ENCODE measurements at regions not wholly inside any gene's neighbourhood (a gene's known extent, or its start where the extent isn't known, plus 50 kb on each side); places are given as distances from the start of the nearest gene placed in this dataset.

DNA sequence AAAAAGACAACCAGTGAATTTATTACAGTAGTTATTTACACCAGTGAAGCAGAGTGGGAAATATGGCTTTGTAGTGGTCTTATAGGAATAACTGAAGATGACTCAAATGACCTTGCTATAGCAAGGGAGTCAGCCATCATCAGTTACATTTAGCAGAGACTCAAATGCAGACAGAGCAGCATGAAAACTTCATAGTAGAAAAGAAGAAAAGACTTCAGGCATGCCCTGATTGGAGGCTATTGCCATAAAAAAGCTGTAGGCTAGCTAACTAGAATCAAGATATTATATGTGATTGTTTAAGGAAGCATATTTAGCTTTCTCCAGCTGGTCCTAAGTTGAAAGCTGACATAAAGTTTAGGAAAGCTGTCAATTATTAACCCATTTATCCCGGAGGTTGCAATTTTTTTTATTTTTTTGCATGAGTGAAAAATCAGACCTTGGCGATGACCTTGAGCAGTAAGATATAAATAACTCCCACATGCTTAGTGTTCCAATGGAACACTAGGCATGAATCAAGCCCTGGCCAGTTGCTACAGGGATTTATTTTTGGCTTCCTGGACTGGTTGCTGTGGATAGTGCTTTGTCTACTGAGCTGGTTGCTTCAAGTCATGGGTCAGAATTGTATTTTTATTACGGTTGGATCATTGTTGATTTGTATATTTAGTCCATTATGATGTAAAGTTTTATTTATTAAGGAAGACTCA is 675.6 kb upstream of the VRK2 start:
- ChIA-PET POLR2A (no interaction called here), CTCF (no interaction called here)
- Mint-ChIP-seq H3K4me3 (ENCODE audit: unreplicated experiment) (no peak overlapping the region), H3K27me3 (ENCODE audit: insufficient read depth, unreplicated experiment) (no peaks in the 10 kb centered on the region), H3K9me3 (ENCODE audit: unreplicated experiment) (peaks cover 21% of the 10 kb centered on the region), H3K4me1 (ENCODE audit: low read depth, unreplicated experiment) (peaks cover 28% of the 10 kb centered on the region), H3K36me3 (ENCODE audit: insufficient read depth, unreplicated experiment) (no peaks in the 10 kb centered on the region), H3K27ac (ENCODE audit: unreplicated experiment) (no peak overlapping the region)
- intact Hi-C loops (cut with micrococcal nuclease; ENCODE audit: unreplicated experiment): loop anchor here (10.0 kb wide), 1 partner anchor 1186 kb away; the partner anchor contains the start of gene CCDC85A
- Histone ChIP-seq H3K9me3 (no peaks in the 10 kb centered on the region), H3K36me3 (ENCODE audit: control insufficient read depth, insufficient read depth, low read length) (no peaks in the 10 kb centered on the region), H3K27me3 (replicated peaks; ENCODE audit: control insufficient read depth, insufficient read depth, low read length) (no peaks in the 10 kb centered on the region), H3K4me1 (peaks cover 51% of the 10 kb centered on the region), H3K4me3 (ENCODE audit: low read depth, low read length) (no peak overlapping the region)
- no TSS peak for BruUV-seq (replicated peaks)
- TF ChIP-seq, protein P1, sequence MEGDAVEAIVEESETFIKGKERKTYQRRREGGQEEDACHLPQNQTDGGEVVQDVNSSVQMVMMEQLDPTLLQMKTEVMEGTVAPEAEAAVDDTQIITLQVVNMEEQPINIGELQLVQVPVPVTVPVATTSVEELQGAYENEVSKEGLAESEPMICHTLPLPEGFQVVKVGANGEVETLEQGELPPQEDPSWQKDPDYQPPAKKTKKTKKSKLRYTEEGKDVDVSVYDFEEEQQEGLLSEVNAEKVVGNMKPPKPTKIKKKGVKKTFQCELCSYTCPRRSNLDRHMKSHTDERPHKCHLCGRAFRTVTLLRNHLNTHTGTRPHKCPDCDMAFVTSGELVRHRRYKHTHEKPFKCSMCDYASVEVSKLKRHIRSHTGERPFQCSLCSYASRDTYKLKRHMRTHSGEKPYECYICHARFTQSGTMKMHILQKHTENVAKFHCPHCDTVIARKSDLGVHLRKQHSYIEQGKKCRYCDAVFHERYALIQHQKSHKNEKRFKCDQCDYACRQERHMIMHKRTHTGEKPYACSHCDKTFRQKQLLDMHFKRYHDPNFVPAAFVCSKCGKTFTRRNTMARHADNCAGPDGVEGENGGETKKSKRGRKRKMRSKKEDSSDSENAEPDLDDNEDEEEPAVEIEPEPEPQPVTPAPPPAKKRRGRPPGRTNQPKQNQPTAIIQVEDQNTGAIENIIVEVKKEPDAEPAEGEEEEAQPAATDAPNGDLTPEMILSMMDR (IDR thresholded peaks at IDR 0.05; ENCODE audit: insufficient read depth in 1 of 2, low read depth in 1 of 2, low read length in 1 of 2, severe bottlenecking in 1 of 2, unreplicated experiment in 1 of 2): no peak
- DNase-seq: no peak

DNA sequence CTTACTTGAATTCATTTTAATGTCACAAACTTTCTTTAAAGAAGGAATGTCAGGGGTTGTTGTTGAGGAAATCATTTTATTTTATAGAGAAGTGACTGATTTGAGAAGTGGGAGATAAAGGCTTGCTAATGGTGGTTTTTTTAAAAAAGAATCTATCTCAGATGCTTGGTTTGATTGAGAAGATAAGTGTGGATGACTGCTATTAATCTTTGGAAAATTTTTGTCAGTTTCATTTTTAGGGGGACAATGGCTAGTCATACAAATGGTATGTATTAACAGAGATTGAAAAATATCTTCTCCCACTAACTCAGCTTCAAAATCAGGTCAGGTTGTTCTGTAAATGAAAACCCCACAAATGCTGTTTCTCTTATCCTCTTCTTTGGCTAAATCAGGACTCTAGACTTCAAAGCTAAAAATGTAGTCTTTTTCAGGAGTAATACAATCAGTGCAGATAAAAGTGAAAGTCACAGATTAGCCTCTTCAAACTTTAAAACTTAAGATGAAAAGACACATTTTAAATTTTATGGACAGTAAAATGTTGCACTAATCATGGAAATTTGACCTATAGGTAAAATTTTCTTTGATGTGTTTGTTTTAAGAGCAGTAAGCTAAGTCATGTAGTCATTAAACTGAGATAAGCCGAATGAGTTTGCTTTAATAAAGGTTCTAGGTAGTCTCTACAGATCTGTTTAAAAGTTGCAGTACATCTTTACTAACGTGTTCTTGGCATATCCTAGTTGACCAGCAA is 674.2 kb upstream of the VRK2 start:
- H3K27ac Mint-ChIP-seq (ENCODE audit: unreplicated experiment): no peak overlapping the region
- CTCF ChIA-PET: no interaction called here

DNA sequence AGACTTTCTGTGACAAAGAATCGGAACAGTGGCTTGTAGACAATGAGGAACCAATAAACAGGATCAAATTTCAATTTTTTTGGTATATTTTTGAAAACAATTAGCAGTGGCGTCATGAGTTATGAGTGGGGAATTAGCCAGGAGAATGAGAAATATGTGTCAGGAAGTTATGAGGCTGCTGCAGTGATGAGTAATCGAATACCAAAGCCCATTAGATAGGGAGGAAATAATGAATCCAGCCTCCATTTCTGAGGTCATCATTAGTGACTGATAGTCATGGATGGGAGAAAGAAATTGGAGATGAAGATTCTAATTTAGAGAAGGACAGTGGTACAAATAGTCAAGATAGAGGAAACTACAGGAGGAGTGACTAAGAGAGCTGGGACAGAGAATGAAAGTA is 673.1 kb upstream of the VRK2 start:
- Mint-ChIP-seq H3K27ac (ENCODE audit: unreplicated experiment) (no peak overlapping the region), H3K4me1 (ENCODE audit: low read depth, unreplicated experiment) (peaks cover 28% of the 10 kb centered on the region), H3K4me3 (ENCODE audit: unreplicated experiment) (peak overlapping the region; percentile 11), H3K36me3 (ENCODE audit: insufficient read depth, unreplicated experiment) (no peaks in the 10 kb centered on the region), H3K27me3 (ENCODE audit: insufficient read depth, unreplicated experiment) (no peaks in the 10 kb centered on the region), H3K9me3 (ENCODE audit: unreplicated experiment) (peaks cover 21% of the 10 kb centered on the region)
- intact Hi-C loops (cut with micrococcal nuclease; ENCODE audit: unreplicated experiment): loop anchor here (10.0 kb wide), 1 partner anchor 1189 kb away; the partner anchor contains the start of gene CCDC85A
- Histone ChIP-seq H3K4me3 (ENCODE audit: low read depth, low read length) (no peak overlapping the region), H3K36me3 (ENCODE audit: control insufficient read depth, insufficient read depth, low read length) (no peaks in the 10 kb centered on the region), H3K4me1 (peaks cover 51% of the 10 kb centered on the region), H3K27me3 (replicated peaks; ENCODE audit: control insufficient read depth, insufficient read depth, low read length) (no peaks in the 10 kb centered on the region), H3K9me3 (no peaks in the 10 kb centered on the region)
- TF ChIP-seq, protein P1 (IDR thresholded peaks at IDR 0.05; ENCODE audit: insufficient read depth in 1 of 2, low read depth in 1 of 2, low read length in 1 of 2, severe bottlenecking in 1 of 2, unreplicated experiment in 1 of 2): no peak
- POLR2A ChIA-PET: no interaction called here
- CTCF ChIA-PET: no interaction called here
- BruUV-seq (replicated peaks): no TSS peak
- no peak for DNase-seq

More for the DNA sequence above, 674.2 kb upstream of the VRK2 start:
- no peaks in the 10 kb centered on the region for H3K27me3 Mint-ChIP-seq (ENCODE audit: insufficient read depth, unreplicated experiment)
- POLR2A ChIA-PET: no interaction called here
- no peak overlapping the region for H3K4me3 Mint-ChIP-seq (ENCODE audit: unreplicated experiment)
- Histone ChIP-seq H3K4me1 (peaks cover 51% of the 10 kb centered on the region), H3K9me3 (no peaks in the 10 kb centered on the region), H3K27me3 (replicated peaks; ENCODE audit: control insufficient read depth, insufficient read depth, low read length) (no peaks in the 10 kb centered on the region), H3K4me3 (ENCODE audit: low read depth, low read length) (no peak overlapping the region), H3K36me3 (ENCODE audit: control insufficient read depth, insufficient read depth, low read length) (no peaks in the 10 kb centered on the region)
- intact Hi-C loops (cut with micrococcal nuclease; ENCODE audit: unreplicated experiment): loop anchor here (1.0 to 10.0 kb wide), 2 partner anchors 125 to 1188 kb away; partner anchors contain the start of gene CCDC85A
- no TSS peak for BruUV-seq (replicated peaks)
- no peak for DNase-seq
- H3K4me1 Mint-ChIP-seq (ENCODE audit: low read depth, unreplicated experiment): peaks cover 28% of the 10 kb centered on the region
- H3K36me3 Mint-ChIP-seq (ENCODE audit: insufficient read depth, unreplicated experiment): no peaks in the 10 kb centered on the region
- H3K9me3 Mint-ChIP-seq (ENCODE audit: unreplicated experiment): peaks cover 21% of the 10 kb centered on the region
- TF ChIP-seq, protein P1 (IDR thresholded peaks at IDR 0.05; ENCODE audit: insufficient read depth in 1 of 2, low read depth in 1 of 2, low read length in 1 of 2, severe bottlenecking in 1 of 2, unreplicated experiment in 1 of 2): no peak

All from Caco-2 (cell line).